Astrocyte (in vitro differentiated cells and primary cell): ENCODE measurements at regions not wholly inside any gene's neighbourhood (a gene's known extent, or its start where the extent isn't known, plus 50 kb on each side); places are given as distances from the start of the nearest gene placed in this dataset.

Source experiments
- DNase-seq: peaks from one replicate; pipeline ENCODE4 v3.0.0-alpha.2; 2010; ENCODE audit warnings: low read depth
- FAIRE-seq: peaks from 2 replicates; lab custom pipeline; 2011; peaks lifted over from hg19 to GRCh38; lab: Jason Lieb, UNC
- H2AFZ ChIP-seq: 2 replicates; pipeline ENCODE4 v1.6.0; 2012; ENCODE audit warnings: low read depth, low read length, inconsistent platforms
- H3K27ac ChIP-seq: 2 replicates; pipeline ENCODE4 v1.5.1; 2011; ENCODE audit warnings: low read depth, low read length, inconsistent platforms
- H3K27me3 ChIP-seq: 2 replicates; pipeline ENCODE4 v1.6.0; 2011; ENCODE audit warnings: low read length, inconsistent platforms; ENCODE audit not compliant: insufficient read depth
- H3K36me3 ChIP-seq: 2 replicates; pipeline ENCODE4 v1.5.1; 2011; ENCODE audit warnings: low read length, inconsistent platforms; ENCODE audit not compliant: insufficient read depth
- H3K4me1 ChIP-seq: 2 replicates; pipeline ENCODE4 v1.5.1; 2011; ENCODE audit warnings: low read length, inconsistent platforms; ENCODE audit not compliant: insufficient read depth
- H3K4me2 ChIP-seq: 2 replicates; pipeline ENCODE4 v1.6.0; 2012; ENCODE audit warnings: low read length, inconsistent platforms
- H3K4me3 ChIP-seq: 2 replicates; pipeline ENCODE4 v1.5.1; 2011; ENCODE audit warnings: low read depth, mild to moderate bottlenecking, low read length, inconsistent platforms; ENCODE audit not compliant: insufficient read depth
- H3K79me2 ChIP-seq: 2 replicates; pipeline ENCODE4 v1.6.0; 2012; ENCODE audit warnings: mild to moderate bottlenecking, low read length, inconsistent platforms; ENCODE audit not compliant: insufficient read depth
- H3K9ac ChIP-seq: 2 replicates; pipeline ENCODE4 v1.6.0; 2012; ENCODE audit warnings: mild to moderate bottlenecking, low read length, inconsistent platforms
- H3K9me3 ChIP-seq: 2 replicates; pipeline ENCODE4 v1.5.1; 2012; ENCODE audit warnings: low read depth, mild to moderate bottlenecking, low read length, inconsistent platforms; ENCODE audit not compliant: insufficient read depth
- H4K20me1 ChIP-seq: 2 replicates; pipeline ENCODE4 v1.6.0; 2012; ENCODE audit warnings: low read length, inconsistent platforms; ENCODE audit not compliant: insufficient read depth
- H3K27ac Mint-ChIP-seq: one replicate; pipeline ENCODE4 v1.8.0; 2021; ENCODE audit warnings: mild to moderate bottlenecking, mixed read lengths; ENCODE audit not compliant: unreplicated experiment
- H3K27me3 Mint-ChIP-seq: one replicate; pipeline ENCODE4 v1.8.0; 2021; ENCODE audit warnings: low read depth, mixed read lengths; ENCODE audit not compliant: unreplicated experiment
- H3K36me3 Mint-ChIP-seq: one replicate; pipeline ENCODE4 v1.8.0; 2021; ENCODE audit warnings: low read depth, mixed read lengths; ENCODE audit not compliant: unreplicated experiment
- H3K4me1 Mint-ChIP-seq: one replicate; pipeline ENCODE4 v1.8.0; 2021; ENCODE audit warnings: low read depth, mixed read lengths; ENCODE audit not compliant: unreplicated experiment
- H3K4me3 Mint-ChIP-seq: one replicate; pipeline ENCODE4 v1.8.0; 2021; ENCODE audit warnings: mild to moderate bottlenecking, moderate library complexity, mixed read lengths; ENCODE audit not compliant: unreplicated experiment
- H3K9me3 Mint-ChIP-seq: one replicate; pipeline ENCODE4 v1.8.0; 2021; ENCODE audit warnings: mild to moderate bottlenecking, mixed read lengths; ENCODE audit not compliant: unreplicated experiment
- CTCF ChIP-seq: IDR thresholded peaks from 2 replicates; pipeline ENCODE4 v1.5.1; 2011; ENCODE audit warnings: low read depth, mild to moderate bottlenecking, inconsistent platforms, low read length, moderate library complexity; ENCODE audit not compliant: insufficient read depth
- EZH2 ChIP-seq: IDR thresholded peaks from 2 replicates; pipeline ENCODE4 v1.6.1; 2012; ENCODE audit warnings: mild to moderate bottlenecking, low read length, inconsistent platforms; ENCODE audit not compliant: insufficient read depth

- Histone ChIP-seq H4K20me1 (no peaks in the 10 kb centered on the region), H2AFZ (no peak overlapping the region), H3K4me2 (no peak overlapping the region), H3K36me3 (no peaks in the 10 kb centered on the region), H3K79me2 (no peaks in the 10 kb centered on the region), H3K9ac (no peak overlapping the region), H3K4me1 (no peaks in the 10 kb centered on the region), H3K27ac (no peak overlapping the region), H3K4me3 (no peak overlapping the region), H3K9me3 (peaks cover 3% of the 10 kb centered on the region), H3K27me3 (no peaks in the 10 kb centered on the region)
- no peaks in the 10 kb centered on the region for H3K27me3 Mint-ChIP-seq
- FAIRE-seq (no peak), DNase-seq (no peak)
- no peak overlapping the region for H3K4me3 Mint-ChIP-seq
- H3K36me3 Mint-ChIP-seq, result no peaks in the 10 kb centered on the region
- H3K27ac Mint-ChIP-seq, result no peak overlapping the region
- no peak for TF ChIP-seq EZH2
- TF ChIP-seq CTCF, result no peak
- H3K4me1 Mint-ChIP-seq, result no peaks in the 10 kb centered on the region
- H3K9me3 Mint-ChIP-seq, result no peaks in the 10 kb centered on the region
Measured at GRCh38 chr1:102071451-102071850, 74.7 kb upstream of the OLFM3 start.

GRCh38 chr1:102050556-102050955 is 53.8 kb upstream of the OLFM3 start:
- Histone ChIP-seq H3K27me3 (no peaks in the 10 kb centered on the region), H3K4me3 (no peak overlapping the region), H3K27ac (no peak overlapping the region), H2AFZ (no peak overlapping the region), H3K4me1 (no peaks in the 10 kb centered on the region), H3K79me2 (no peaks in the 10 kb centered on the region), H3K4me2 (no peak overlapping the region), H3K36me3 (no peaks in the 10 kb centered on the region), H3K9ac (no peak overlapping the region), H3K9me3 (peaks cover 6% of the 10 kb centered on the region), H4K20me1 (no peaks in the 10 kb centered on the region)
- peaks cover 3% of the 10 kb centered on the region for H3K27me3 Mint-ChIP-seq
- DNase-seq (no peak), FAIRE-seq (no peak)
- H3K4me3 Mint-ChIP-seq, result no peak overlapping the region
- H3K4me1 Mint-ChIP-seq, result no peaks in the 10 kb centered on the region
- no peak overlapping the region for H3K27ac Mint-ChIP-seq
- no peaks in the 10 kb centered on the region for H3K9me3 Mint-ChIP-seq
- TF ChIP-seq CTCF (no peak), EZH2 (no peak)
- no peaks in the 10 kb centered on the region for H3K36me3 Mint-ChIP-seq

GRCh38 chr1:102047724-102048123 is 51.0 kb upstream of the OLFM3 start:
- no peak for DNase-seq
- no peak overlapping the region for H3K4me2 ChIP-seq
- no peak overlapping the region for H3K27ac ChIP-seq
- no peak for FAIRE-seq
- H4K20me1 ChIP-seq, result no peaks in the 10 kb centered on the region
- no peak overlapping the region for H3K4me3 ChIP-seq
- H3K27me3 Mint-ChIP-seq, result no peaks in the 10 kb centered on the region
- no peak overlapping the region for H3K27ac Mint-ChIP-seq
- H3K9me3 ChIP-seq, result no peaks in the 10 kb centered on the region
- no peaks in the 10 kb centered on the region for H3K36me3 Mint-ChIP-seq
- no peak overlapping the region for H3K9ac ChIP-seq
- no peaks in the 10 kb centered on the region for H3K4me1 Mint-ChIP-seq
- H3K79me2 ChIP-seq, result no peaks in the 10 kb centered on the region
- no peaks in the 10 kb centered on the region for H3K4me1 ChIP-seq
- H3K36me3 ChIP-seq, result no peaks in the 10 kb centered on the region
- no peaks in the 10 kb centered on the region for H3K27me3 ChIP-seq
- H3K9me3 Mint-ChIP-seq, result no peaks in the 10 kb centered on the region
- H2AFZ ChIP-seq, result no peak overlapping the region
- no peak overlapping the region for H3K4me3 Mint-ChIP-seq
- TF ChIP-seq EZH2 (no peak), CTCF (no peak)
